ENCODE measurements at regions not wholly inside any gene's neighbourhood (a gene's known extent, or its start where the extent isn't known, plus 50 kb on each side); places are given as distances from the start of the nearest gene placed in this dataset.

- TF ChIP-seq RAD21 (IDR thresholded peaks at IDR 0.05; ENCODE audit: low read depth) (no peak), REST (IDR thresholded peaks at IDR 0.05; ENCODE audit: low read depth) (no peak), FOXM1 (IDR thresholded peaks at IDR 0.05; ENCODE audit: borderline replicate concordance, low read depth) (no peak), USF1 (IDR thresholded peaks at IDR 0.05) (no peak), MAX (IDR thresholded peaks at IDR 0.05) (no peak), TCF12 (IDR thresholded peaks at IDR 0.05; ENCODE audit: low read depth) (no peak), TAF1 (IDR thresholded peaks at IDR 0.05; ENCODE audit: low read depth) (no peak), TEAD4 (IDR thresholded peaks at IDR 0.05) (no peak), CEBPB (IDR thresholded peaks at IDR 0.05) (no peak), EP300 (IDR thresholded peaks at IDR 0.05; ENCODE audit: borderline replicate concordance) (no peak), YY1 (IDR thresholded peaks at IDR 0.05; ENCODE audit: low read depth) (no peak)
Measured at GRCh38 chr12:88921434-88921833, 341.2 kb upstream of the KITLG start.
